Type B pancreatic cell (in vitro differentiated cells): ENCODE measurements at regions not wholly inside any gene's neighbourhood (a gene's known extent, or its start where the extent isn't known, plus 50 kb on each side); places are given as distances from the start of the nearest gene placed in this dataset.

Source experiments
- DNase-seq: peaks from one replicate; pipeline ENCODE4 v3.0.0; 2021; ENCODE audit warnings: mixed read lengths; ENCODE audit not compliant: unreplicated experiment; ENCODE audit errors: extremely low spot score
- H3K27ac Mint-ChIP-seq: 2 replicates; pipeline ENCODE4 v1.8.0; 2021; ENCODE audit warnings: mild to moderate bottlenecking, mixed read lengths
- H3K27me3 Mint-ChIP-seq: 2 replicates; pipeline ENCODE4 v1.8.0; 2021; ENCODE audit warnings: mixed read lengths
- H3K36me3 Mint-ChIP-seq: 2 replicates; pipeline ENCODE4 v1.8.0; 2021; ENCODE audit warnings: mixed read lengths
- H3K4me1 Mint-ChIP-seq: one replicate; pipeline ENCODE4 v1.8.0; 2021; ENCODE audit warnings: mixed read lengths; ENCODE audit not compliant: unreplicated experiment
- H3K4me3 Mint-ChIP-seq: 2 replicates; pipeline ENCODE4 v1.8.0; 2021; ENCODE audit warnings: mild to moderate bottlenecking, mixed read lengths
- H3K9me3 Mint-ChIP-seq: 2 replicates; pipeline ENCODE4 v1.8.0; 2021; ENCODE audit warnings: mixed read lengths
- CTCF ChIP-seq: fragments of 200-600 bp; sonication (generic); conservative IDR thresholded peaks from 2 replicates; pipeline ENCODE4 v1.5.0; 2021; ENCODE audit warnings: antibody characterized with exemption, mild to moderate bottlenecking

GRCh38 chr3:189076449-189076848 lies 95.3 kb upstream of the TPRG1 start:
- DNase-seq = no peak
- H3K4me1 Mint-ChIP-seq = no peaks in the 10 kb centered on the region
- H3K36me3 Mint-ChIP-seq = no peaks in the 10 kb centered on the region
- no peaks in the 10 kb centered on the region for H3K27me3 Mint-ChIP-seq
- no peak for TF ChIP-seq CTCF
- H3K9me3 Mint-ChIP-seq = no peaks in the 10 kb centered on the region
- H3K4me3 Mint-ChIP-seq = no peak overlapping the region
- H3K27ac Mint-ChIP-seq = no peak overlapping the region

GRCh38 chr3:189080745-189081144 lies 91.0 kb upstream of the TPRG1 start:
- H3K27ac Mint-ChIP-seq = no peak overlapping the region
- TF ChIP-seq CTCF = no peak
- no peak for DNase-seq
- peaks cover 3% of the 10 kb centered on the region for H3K9me3 Mint-ChIP-seq
- no peak overlapping the region for H3K4me3 Mint-ChIP-seq
- no peaks in the 10 kb centered on the region for H3K4me1 Mint-ChIP-seq
- H3K27me3 Mint-ChIP-seq = no peaks in the 10 kb centered on the region
- H3K36me3 Mint-ChIP-seq = no peaks in the 10 kb centered on the region

- Mint-ChIP-seq H3K36me3 (no peaks in the 10 kb centered on the region), H3K4me1 (no peaks in the 10 kb centered on the region), H3K9me3 (peaks cover 3% of the 10 kb centered on the region), H3K4me3 (peak overlapping the region; percentile 33), H3K27ac (no peak overlapping the region), H3K27me3 (no peaks in the 10 kb centered on the region)
- TF ChIP-seq CTCF = no peak
- DNase-seq = no peak
These were observed 88.9 kb upstream of the TPRG1 start for GRCh38 chr3:189082666-189083427.

GRCh38 chr3:189084620-189085019 lies 87.2 kb upstream of the TPRG1 start:
- DNase-seq = no peak
- Mint-ChIP-seq H3K27ac (no peak overlapping the region), H3K9me3 (peaks cover 11% of the 10 kb centered on the region), H3K36me3 (peaks cover 3% of the 10 kb centered on the region), H3K27me3 (no peaks in the 10 kb centered on the region), H3K4me3 (no peak overlapping the region), H3K4me1 (peaks cover 4% of the 10 kb centered on the region)
- TF ChIP-seq CTCF = no peak

GRCh38 chr3:189092547-189092946 lies 79.2 kb upstream of the TPRG1 start:
- no peak overlapping the region for H3K27ac Mint-ChIP-seq
- no peak for TF ChIP-seq CTCF
- peaks cover 8% of the 10 kb centered on the region for H3K9me3 Mint-ChIP-seq
- H3K4me3 Mint-ChIP-seq = no peak overlapping the region
- peaks cover 4% of the 10 kb centered on the region for H3K4me1 Mint-ChIP-seq
- peaks cover 3% of the 10 kb centered on the region for H3K36me3 Mint-ChIP-seq
- H3K27me3 Mint-ChIP-seq = no peaks in the 10 kb centered on the region
- DNase-seq = no peak

- H3K9me3 Mint-ChIP-seq = no peaks in the 10 kb centered on the region
- no peaks in the 10 kb centered on the region for H3K36me3 Mint-ChIP-seq
- no peaks in the 10 kb centered on the region for H3K27me3 Mint-ChIP-seq
- no peak overlapping the region for H3K4me3 Mint-ChIP-seq
- H3K27ac Mint-ChIP-seq = no peak overlapping the region
- no peak for DNase-seq
- no peaks in the 10 kb centered on the region for H3K4me1 Mint-ChIP-seq
- TF ChIP-seq CTCF = no peak
These were observed 77.2 kb upstream of the TPRG1 start for GRCh38 chr3:189094539-189094938.
